ENCODE measurements at regions not wholly inside any gene's neighbourhood (a gene's known extent, or its start where the extent isn't known, plus 50 kb on each side); places are given as distances from the start of the nearest gene placed in this dataset.

DNA sequence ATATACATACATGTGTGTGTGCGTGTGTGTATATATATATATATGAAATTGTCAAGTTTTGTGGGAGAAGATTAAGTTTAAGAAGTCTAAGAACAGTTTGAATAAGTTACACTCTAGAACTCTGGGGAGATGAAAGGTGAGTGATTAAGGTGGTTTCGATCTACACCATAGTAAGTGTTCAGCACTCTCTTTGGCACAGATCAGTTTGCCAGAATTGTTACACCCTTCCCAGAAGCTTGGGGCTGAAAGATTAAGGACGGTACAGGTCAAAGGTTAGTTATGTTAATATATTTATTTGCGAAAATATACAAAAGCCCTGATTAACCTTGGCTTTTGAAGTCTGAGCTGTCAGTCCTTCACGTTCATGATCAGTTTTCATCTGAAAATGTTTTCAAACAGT lies 309.1 kb downstream of the KLF5 start:
- no peak for TF ChIP-seq POLR2AphosphoS5 (IDR thresholded peaks at IDR 0.05; ENCODE audit: low read depth, low read length)

GRCh38 chr13:73366241-73366640 lies 307.4 kb downstream of the KLF5 start:
- TF ChIP-seq, protein P1, sequence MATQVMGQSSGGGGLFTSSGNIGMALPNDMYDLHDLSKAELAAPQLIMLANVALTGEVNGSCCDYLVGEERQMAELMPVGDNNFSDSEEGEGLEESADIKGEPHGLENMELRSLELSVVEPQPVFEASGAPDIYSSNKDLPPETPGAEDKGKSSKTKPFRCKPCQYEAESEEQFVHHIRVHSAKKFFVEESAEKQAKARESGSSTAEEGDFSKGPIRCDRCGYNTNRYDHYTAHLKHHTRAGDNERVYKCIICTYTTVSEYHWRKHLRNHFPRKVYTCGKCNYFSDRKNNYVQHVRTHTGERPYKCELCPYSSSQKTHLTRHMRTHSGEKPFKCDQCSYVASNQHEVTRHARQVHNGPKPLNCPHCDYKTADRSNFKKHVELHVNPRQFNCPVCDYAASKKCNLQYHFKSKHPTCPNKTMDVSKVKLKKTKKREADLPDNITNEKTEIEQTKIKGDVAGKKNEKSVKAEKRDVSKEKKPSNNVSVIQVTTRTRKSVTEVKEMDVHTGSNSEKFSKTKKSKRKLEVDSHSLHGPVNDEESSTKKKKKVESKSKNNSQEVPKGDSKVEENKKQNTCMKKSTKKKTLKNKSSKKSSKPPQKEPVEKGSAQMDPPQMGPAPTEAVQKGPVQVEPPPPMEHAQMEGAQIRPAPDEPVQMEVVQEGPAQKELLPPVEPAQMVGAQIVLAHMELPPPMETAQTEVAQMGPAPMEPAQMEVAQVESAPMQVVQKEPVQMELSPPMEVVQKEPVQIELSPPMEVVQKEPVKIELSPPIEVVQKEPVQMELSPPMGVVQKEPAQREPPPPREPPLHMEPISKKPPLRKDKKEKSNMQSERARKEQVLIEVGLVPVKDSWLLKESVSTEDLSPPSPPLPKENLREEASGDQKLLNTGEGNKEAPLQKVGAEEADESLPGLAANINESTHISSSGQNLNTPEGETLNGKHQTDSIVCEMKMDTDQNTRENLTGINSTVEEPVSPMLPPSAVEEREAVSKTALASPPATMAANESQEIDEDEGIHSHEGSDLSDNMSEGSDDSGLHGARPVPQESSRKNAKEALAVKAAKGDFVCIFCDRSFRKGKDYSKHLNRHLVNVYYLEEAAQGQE (IDR thresholded peaks at IDR 0.05; ENCODE audit: insufficient read depth in 1 of 2, low read depth in 2 of 2, low read length in 2 of 2): no peak
- no peak for TF ChIP-seq FOXP2 (optimal IDR thresholded peaks at IDR 0.05; ENCODE audit: borderline replicate concordance, extremely low read depth, extremely low read length, insufficient read depth)
- no peak for TF ChIP-seq TAF1 (IDR thresholded peaks at IDR 0.05; ENCODE audit: borderline replicate concordance, insufficient read depth, low read length)
- no peak for TF ChIP-seq SIN3A (IDR thresholded peaks at IDR 0.05; ENCODE audit: borderline replicate concordance, insufficient read depth, low read length)
- no peak for TF ChIP-seq POLR2AphosphoS5 (IDR thresholded peaks at IDR 0.05; ENCODE audit: low read depth, low read length)

DNA sequence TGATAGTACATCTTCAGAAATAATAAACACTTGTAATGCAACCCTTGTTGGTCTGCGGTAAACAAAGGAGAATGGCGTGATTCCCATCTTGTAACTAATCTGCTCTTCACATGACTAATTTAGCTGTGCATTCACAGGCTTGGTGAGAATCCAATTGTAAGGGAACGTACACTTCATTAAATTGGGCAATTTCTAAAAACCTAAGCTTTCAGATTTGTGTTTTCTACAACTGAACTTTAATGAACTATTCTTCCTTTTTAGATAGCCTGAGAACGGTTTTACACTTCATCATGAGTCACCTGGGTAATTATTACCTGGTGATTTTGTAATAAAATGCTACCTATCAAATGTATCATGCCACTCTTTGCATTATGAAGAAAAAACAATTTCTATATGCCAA lies 306.9 kb downstream of the KLF5 start:
- TF ChIP-seq POLR2AphosphoS5 (IDR thresholded peaks at IDR 0.05; ENCODE audit: low read depth, low read length): no peak
- TF ChIP-seq FOXP2 (optimal IDR thresholded peaks at IDR 0.05; ENCODE audit: borderline replicate concordance, extremely low read depth, extremely low read length, insufficient read depth): no peak
- no peak for TF ChIP-seq SIN3A (IDR thresholded peaks at IDR 0.05; ENCODE audit: borderline replicate concordance, insufficient read depth, low read length)
- TF ChIP-seq TAF1 (IDR thresholded peaks at IDR 0.05; ENCODE audit: borderline replicate concordance, insufficient read depth, low read length): no peak
- TF ChIP-seq, protein P1 (IDR thresholded peaks at IDR 0.05; ENCODE audit: insufficient read depth in 1 of 2, low read depth in 2 of 2, low read length in 2 of 2): no peak

GRCh38 chr13:73365252-73365651 lies 306.4 kb downstream of the KLF5 start:
- TF ChIP-seq TAF1 (IDR thresholded peaks at IDR 0.05; ENCODE audit: borderline replicate concordance, insufficient read depth, low read length): no peak
- no peak for TF ChIP-seq FOXP2 (optimal IDR thresholded peaks at IDR 0.05; ENCODE audit: borderline replicate concordance, extremely low read depth, extremely low read length, insufficient read depth)
- no peak for TF ChIP-seq SIN3A (IDR thresholded peaks at IDR 0.05; ENCODE audit: borderline replicate concordance, insufficient read depth, low read length)
- TF ChIP-seq, protein P1 (IDR thresholded peaks at IDR 0.05; ENCODE audit: insufficient read depth in 1 of 2, low read depth in 2 of 2, low read length in 2 of 2): no peak
- TF ChIP-seq POLR2AphosphoS5 (IDR thresholded peaks at IDR 0.05; ENCODE audit: low read depth, low read length): no peak

- TF ChIP-seq, protein P1 (IDR thresholded peaks at IDR 0.05; ENCODE audit: insufficient read depth in 1 of 2, low read depth in 2 of 2, low read length in 2 of 2): no peak
- no peak for TF ChIP-seq POLR2AphosphoS5 (IDR thresholded peaks at IDR 0.05; ENCODE audit: low read depth, low read length)
- TF ChIP-seq FOXP2 (optimal IDR thresholded peaks at IDR 0.05; ENCODE audit: borderline replicate concordance, extremely low read depth, extremely low read length, insufficient read depth): no peak
- TF ChIP-seq TAF1 (IDR thresholded peaks at IDR 0.05; ENCODE audit: borderline replicate concordance, insufficient read depth, low read length): no peak
- TF ChIP-seq SIN3A (IDR thresholded peaks at IDR 0.05; ENCODE audit: borderline replicate concordance, insufficient read depth, low read length): no peak
These were observed 305.9 kb downstream of the KLF5 start for GRCh38 chr13:73364736-73365135.

All from PFSK-1 (cell line).